ENCODE measurements at regions not wholly inside any gene's neighbourhood (a gene's known extent, or its start where the extent isn't known, plus 50 kb on each side); places are given as distances from the start of the nearest gene placed in this dataset.

DNA sequence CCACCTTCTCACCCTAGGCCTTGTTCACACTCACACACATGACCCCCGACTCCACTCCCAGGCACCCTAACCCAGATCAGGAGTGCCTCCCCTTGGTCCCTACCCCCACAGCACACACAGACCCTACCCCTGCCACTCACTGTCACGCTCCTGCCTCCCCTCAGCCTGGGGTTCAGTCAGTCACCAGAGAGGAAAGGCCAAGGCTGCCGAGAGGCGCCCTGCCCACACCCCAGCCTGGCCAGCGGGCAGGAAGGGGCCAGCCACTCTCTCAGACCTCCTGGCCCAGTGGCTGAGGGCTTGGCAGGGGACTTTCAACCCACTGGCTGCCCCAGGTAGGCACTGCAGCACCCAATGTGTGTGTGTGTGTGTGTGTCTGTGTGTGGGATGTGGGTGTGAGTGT is 122.4 kb upstream of the MVB12B start:
- Histone ChIP-seq H3K27ac (ENCODE audit: low read depth in 1 of 2, low read length in 2 of 2) (no peak overlapping the region), H3K36me3 (ENCODE audit: control insufficient read depth in 4 of 4, insufficient read depth in 3 of 4, low read depth in 1 of 4, low read length in 3 of 4) (no peaks in the 10 kb centered on the region), H3K9ac (ENCODE audit: low read depth in 1 of 2, low read length in 2 of 2) (no peak overlapping the region), H3K9me3 (ENCODE audit: control insufficient read depth in 4 of 4, low read length in 3 of 4) (peaks cover 0 to 9% (median 0%) of the 10 kb centered on the region in 4 donors), H3K4me3 (ENCODE audit: low read depth in 1 of 3, low read length in 3 of 3) (no peak overlapping the region), H3K4me1 (ENCODE audit: control insufficient read depth in 4 of 4, insufficient read depth in 4 of 4, low read length in 3 of 4) (no peaks in the 10 kb centered on the region), H3K27me3 (ENCODE audit: control insufficient read depth in 4 of 4, insufficient read depth in 4 of 4, low read length in 3 of 4) (no peaks in the 10 kb centered on the region)
- DNase-seq (ENCODE audit: low spot score): no peak
- WGBS: 95% methylated on average over 5 of the region's 5 CpGs
- TF ChIP-seq RAD21 (IDR thresholded peaks at IDR 0.05) (no peak), NR2F2 (IDR thresholded peaks at IDR 0.05) (no peak), HNF4A (conservative IDR thresholded peaks at IDR 0.05) (no peak), FOXA1 (IDR thresholded peaks at IDR 0.05) (no peak), FOXA2 (IDR thresholded peaks at IDR 0.05) (no peak), TAF1 (conservative IDR thresholded peaks at IDR 0.05) (no peak), GABPA (IDR thresholded peaks at IDR 0.05 in 1 of 2, conservative IDR thresholded peaks at IDR 0.05 in 1 of 2) (no peak), JUND (IDR thresholded peaks at IDR 0.05) (no peak), SP1 (IDR thresholded peaks at IDR 0.05) (no peak), EGR1 (IDR thresholded peaks at IDR 0.05; ENCODE audit: low read depth in 2 of 2) (no peak), HNF4G (IDR thresholded peaks at IDR 0.05) (no peak), RXRA (IDR thresholded peaks at IDR 0.05) (no peak), YY1 (IDR thresholded peaks at IDR 0.05) (no peak)
- TF ChIP-seq, protein P1, sequence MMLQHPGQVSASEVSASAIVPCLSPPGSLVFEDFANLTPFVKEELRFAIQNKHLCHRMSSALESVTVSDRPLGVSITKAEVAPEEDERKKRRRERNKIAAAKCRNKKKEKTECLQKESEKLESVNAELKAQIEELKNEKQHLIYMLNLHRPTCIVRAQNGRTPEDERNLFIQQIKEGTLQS (IDR thresholded peaks at IDR 0.05): no peak
- TF ChIP-seq, protein P2, sequence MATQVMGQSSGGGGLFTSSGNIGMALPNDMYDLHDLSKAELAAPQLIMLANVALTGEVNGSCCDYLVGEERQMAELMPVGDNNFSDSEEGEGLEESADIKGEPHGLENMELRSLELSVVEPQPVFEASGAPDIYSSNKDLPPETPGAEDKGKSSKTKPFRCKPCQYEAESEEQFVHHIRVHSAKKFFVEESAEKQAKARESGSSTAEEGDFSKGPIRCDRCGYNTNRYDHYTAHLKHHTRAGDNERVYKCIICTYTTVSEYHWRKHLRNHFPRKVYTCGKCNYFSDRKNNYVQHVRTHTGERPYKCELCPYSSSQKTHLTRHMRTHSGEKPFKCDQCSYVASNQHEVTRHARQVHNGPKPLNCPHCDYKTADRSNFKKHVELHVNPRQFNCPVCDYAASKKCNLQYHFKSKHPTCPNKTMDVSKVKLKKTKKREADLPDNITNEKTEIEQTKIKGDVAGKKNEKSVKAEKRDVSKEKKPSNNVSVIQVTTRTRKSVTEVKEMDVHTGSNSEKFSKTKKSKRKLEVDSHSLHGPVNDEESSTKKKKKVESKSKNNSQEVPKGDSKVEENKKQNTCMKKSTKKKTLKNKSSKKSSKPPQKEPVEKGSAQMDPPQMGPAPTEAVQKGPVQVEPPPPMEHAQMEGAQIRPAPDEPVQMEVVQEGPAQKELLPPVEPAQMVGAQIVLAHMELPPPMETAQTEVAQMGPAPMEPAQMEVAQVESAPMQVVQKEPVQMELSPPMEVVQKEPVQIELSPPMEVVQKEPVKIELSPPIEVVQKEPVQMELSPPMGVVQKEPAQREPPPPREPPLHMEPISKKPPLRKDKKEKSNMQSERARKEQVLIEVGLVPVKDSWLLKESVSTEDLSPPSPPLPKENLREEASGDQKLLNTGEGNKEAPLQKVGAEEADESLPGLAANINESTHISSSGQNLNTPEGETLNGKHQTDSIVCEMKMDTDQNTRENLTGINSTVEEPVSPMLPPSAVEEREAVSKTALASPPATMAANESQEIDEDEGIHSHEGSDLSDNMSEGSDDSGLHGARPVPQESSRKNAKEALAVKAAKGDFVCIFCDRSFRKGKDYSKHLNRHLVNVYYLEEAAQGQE (IDR thresholded peaks at IDR 0.05): no peak
- TF ChIP-seq, protein P3, sequence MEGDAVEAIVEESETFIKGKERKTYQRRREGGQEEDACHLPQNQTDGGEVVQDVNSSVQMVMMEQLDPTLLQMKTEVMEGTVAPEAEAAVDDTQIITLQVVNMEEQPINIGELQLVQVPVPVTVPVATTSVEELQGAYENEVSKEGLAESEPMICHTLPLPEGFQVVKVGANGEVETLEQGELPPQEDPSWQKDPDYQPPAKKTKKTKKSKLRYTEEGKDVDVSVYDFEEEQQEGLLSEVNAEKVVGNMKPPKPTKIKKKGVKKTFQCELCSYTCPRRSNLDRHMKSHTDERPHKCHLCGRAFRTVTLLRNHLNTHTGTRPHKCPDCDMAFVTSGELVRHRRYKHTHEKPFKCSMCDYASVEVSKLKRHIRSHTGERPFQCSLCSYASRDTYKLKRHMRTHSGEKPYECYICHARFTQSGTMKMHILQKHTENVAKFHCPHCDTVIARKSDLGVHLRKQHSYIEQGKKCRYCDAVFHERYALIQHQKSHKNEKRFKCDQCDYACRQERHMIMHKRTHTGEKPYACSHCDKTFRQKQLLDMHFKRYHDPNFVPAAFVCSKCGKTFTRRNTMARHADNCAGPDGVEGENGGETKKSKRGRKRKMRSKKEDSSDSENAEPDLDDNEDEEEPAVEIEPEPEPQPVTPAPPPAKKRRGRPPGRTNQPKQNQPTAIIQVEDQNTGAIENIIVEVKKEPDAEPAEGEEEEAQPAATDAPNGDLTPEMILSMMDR (IDR thresholded peaks at IDR 0.05; ENCODE audit: low read depth, low read length, missing input control): no peak
- TF ChIP-seq, protein P4, sequence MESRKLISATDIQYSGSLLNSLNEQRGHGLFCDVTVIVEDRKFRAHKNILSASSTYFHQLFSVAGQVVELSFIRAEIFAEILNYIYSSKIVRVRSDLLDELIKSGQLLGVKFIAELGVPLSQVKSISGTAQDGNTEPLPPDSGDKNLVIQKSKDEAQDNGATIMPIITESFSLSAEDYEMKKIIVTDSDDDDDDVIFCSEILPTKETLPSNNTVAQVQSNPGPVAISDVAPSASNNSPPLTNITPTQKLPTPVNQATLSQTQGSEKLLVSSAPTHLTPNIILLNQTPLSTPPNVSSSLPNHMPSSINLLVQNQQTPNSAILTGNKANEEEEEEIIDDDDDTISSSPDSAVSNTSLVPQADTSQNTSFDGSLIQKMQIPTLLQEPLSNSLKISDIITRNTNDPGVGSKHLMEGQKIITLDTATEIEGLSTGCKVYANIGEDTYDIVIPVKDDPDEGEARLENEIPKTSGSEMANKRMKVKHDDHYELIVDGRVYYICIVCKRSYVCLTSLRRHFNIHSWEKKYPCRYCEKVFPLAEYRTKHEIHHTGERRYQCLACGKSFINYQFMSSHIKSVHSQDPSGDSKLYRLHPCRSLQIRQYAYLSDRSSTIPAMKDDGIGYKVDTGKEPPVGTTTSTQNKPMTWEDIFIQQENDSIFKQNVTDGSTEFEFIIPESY (IDR thresholded peaks at IDR 0.05): no peak
- TF ChIP-seq, protein P5, sequence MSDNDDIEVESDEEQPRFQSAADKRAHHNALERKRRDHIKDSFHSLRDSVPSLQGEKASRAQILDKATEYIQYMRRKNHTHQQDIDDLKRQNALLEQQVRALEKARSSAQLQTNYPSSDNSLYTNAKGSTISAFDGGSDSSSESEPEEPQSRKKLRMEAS (IDR thresholded peaks at IDR 0.05): no peak
